ENCODE measurements at regions not wholly inside any gene's neighbourhood (a gene's known extent, or its start where the extent isn't known, plus 50 kb on each side); places are given as distances from the start of the nearest gene placed in this dataset.

DNA sequence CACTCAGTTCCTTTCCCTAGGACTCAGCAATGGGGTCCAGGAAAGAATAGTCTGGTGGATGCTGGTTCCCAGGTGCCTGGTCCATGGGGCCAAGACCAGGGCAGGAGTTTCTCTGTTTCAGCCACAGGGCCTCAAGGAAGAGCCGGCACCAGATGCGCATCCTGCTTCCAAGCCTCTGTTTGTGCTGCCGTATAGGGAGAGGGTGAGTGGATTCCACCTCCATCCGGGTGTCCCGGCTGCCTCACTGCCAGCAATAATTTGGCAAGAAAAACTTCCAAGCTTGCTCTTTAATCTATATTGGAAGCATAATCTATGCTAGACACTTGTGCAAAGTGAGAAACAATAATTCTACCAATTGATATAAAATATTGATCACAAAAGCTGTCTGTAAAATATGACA is 261.2 kb upstream of the HS6ST1 start:
- CTCF ChIA-PET: no interaction called here
- H3K27ac Mint-ChIP-seq: no peak overlapping the region
- intact Hi-C loops (cut with micrococcal nuclease): no loop called here
- no peak overlapping the region for H3K4me3 Mint-ChIP-seq
- DNase-seq: no peak
- no peaks in the 10 kb centered on the region for H3K36me3 Mint-ChIP-seq (ENCODE audit: low read depth)
- no peaks in the 10 kb centered on the region for H3K27me3 Mint-ChIP-seq (ENCODE audit: low read depth)
- no peaks in the 10 kb centered on the region for H3K9me3 Mint-ChIP-seq
- H3K4me1 Mint-ChIP-seq (ENCODE audit: low read depth): no peaks in the 10 kb centered on the region

DNA sequence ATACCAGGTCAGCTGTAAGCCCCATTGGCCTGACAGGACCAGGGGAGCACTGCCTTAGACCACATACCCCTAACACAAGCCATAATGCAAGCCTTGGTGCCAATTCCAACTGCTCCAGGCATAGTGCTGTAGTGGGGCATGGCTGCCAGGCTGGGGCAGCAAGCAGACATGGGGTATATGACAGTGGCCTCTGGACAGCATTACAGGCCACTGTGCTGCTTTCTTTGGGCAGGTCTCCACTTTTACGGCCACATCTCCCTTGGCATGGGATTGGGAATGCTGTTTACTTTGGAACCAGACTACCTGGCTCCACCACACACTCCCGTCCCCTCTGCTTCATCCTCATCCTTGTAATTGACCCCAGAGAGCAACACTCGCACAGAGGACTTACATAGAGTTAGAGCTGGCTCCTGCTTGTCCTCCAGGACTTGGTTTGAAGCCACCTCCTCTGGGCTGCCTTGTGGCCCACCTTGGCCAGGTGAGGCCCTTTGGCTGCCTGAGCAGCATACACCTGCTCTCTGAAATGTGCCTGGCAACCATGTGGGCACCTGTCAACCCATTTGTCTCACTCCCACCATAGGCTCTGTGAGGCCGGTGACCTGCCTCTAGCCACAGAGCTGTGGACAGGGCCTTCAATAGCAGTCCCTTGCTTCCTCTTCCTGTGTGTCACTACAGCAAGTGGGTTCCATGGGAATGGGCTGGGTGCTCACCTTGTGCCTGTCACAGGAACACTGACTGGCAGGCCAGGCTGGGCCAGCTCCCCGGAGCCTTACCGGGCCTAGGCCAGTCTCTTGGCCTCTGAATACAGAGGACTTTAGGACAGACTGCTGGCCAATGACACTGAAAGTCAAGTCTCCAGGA is 262.6 kb upstream of the HS6ST1 start:
- CTCF ChIA-PET: no interaction called here
- intact Hi-C loops (cut with micrococcal nuclease): no loop called here
- H3K27me3 Mint-ChIP-seq (ENCODE audit: low read depth): no peaks in the 10 kb centered on the region
- H3K4me3 Mint-ChIP-seq: no peak overlapping the region
- no peak for DNase-seq
- H3K9me3 Mint-ChIP-seq: peaks cover 2% of the 10 kb centered on the region
- no peaks in the 10 kb centered on the region for H3K36me3 Mint-ChIP-seq (ENCODE audit: low read depth)
- no peaks in the 10 kb centered on the region for H3K4me1 Mint-ChIP-seq (ENCODE audit: low read depth)
- H3K27ac Mint-ChIP-seq: no peak overlapping the region

DNA sequence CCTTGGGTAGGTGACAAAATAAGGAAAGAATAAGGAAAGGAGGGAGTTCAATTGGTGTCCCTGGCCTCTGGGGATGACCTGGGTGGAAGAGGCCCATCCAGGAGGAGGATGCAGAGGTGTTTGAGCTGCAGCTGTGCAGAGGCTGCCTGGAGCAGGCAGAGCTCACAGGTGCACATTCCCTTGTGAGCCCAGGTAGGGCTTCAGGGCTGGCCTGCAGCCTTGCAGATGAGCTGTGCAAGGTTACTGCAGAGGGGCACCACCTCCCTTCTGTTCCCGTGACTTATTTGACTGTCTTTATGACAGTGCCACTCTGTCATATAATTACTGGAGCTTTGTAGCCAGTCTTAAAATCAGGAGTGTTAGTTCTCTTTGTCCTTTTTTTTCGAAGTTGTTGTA is 263.2 kb upstream of the HS6ST1 start:
- Mint-ChIP-seq H3K27me3 (ENCODE audit: low read depth) (no peaks in the 10 kb centered on the region), H3K36me3 (ENCODE audit: low read depth) (no peaks in the 10 kb centered on the region), H3K27ac (no peak overlapping the region), H3K4me1 (ENCODE audit: low read depth) (no peaks in the 10 kb centered on the region), H3K4me3 (no peak overlapping the region), H3K9me3 (peaks cover 2% of the 10 kb centered on the region)
- intact Hi-C loops (cut with micrococcal nuclease): no loop called here
- no peak for DNase-seq
- CTCF ChIA-PET: no interaction called here

- H3K27me3 Mint-ChIP-seq (ENCODE audit: low read depth): no peaks in the 10 kb centered on the region
- intact Hi-C loops (cut with micrococcal nuclease): no loop called here
- no peaks in the 10 kb centered on the region for H3K36me3 Mint-ChIP-seq (ENCODE audit: low read depth)
- H3K27ac Mint-ChIP-seq: no peak overlapping the region
- DNase-seq: no peak
- H3K4me3 Mint-ChIP-seq: no peak overlapping the region
- peaks cover 2% of the 10 kb centered on the region for H3K9me3 Mint-ChIP-seq
- CTCF ChIA-PET: no interaction called here
- H3K4me1 Mint-ChIP-seq (ENCODE audit: low read depth): no peaks in the 10 kb centered on the region
These were observed 265.7 kb upstream of the HS6ST1 start for GRCh38 chr2:128584296-128584890.

GRCh38 chr2:128585706-128586105 is 267.0 kb upstream of the HS6ST1 start:
- H3K36me3 Mint-ChIP-seq (ENCODE audit: low read depth): no peaks in the 10 kb centered on the region
- H3K27ac Mint-ChIP-seq: no peak overlapping the region
- intact Hi-C loops (cut with micrococcal nuclease): no loop called here
- H3K4me1 Mint-ChIP-seq (ENCODE audit: low read depth): no peaks in the 10 kb centered on the region
- H3K27me3 Mint-ChIP-seq (ENCODE audit: low read depth): no peaks in the 10 kb centered on the region
- H3K9me3 Mint-ChIP-seq: peaks cover 2% of the 10 kb centered on the region
- H3K4me3 Mint-ChIP-seq: no peak overlapping the region
- CTCF ChIA-PET: interaction anchor here (0.6 kb wide), 1 partner anchor 605 kb away, joined by 3 read pairs; no protein-coding TSS in a partner anchor
- DNase-seq: no peak

DNA sequence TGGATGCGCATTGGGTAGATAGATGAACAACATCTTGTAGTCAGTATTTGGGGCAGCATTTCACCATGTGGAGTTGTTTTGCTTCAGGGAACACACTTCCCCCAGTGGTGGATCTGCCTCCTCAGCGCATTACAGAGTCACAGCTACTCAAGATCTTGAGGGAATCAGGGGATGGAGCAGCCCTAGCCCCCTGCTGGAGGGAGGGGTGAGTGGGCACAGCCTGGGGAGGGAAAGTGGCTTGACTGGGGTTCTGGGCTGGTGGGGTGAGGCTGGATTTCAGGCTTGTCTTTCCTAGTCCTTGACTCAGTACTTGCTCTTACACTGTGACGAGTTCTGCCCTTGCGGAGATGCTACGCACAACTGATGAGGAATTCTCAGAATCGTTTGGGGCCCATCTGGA is 271.0 kb upstream of the HS6ST1 start:
- peaks cover 2% of the 10 kb centered on the region for H3K9me3 Mint-ChIP-seq
- no peaks in the 10 kb centered on the region for H3K36me3 Mint-ChIP-seq (ENCODE audit: low read depth)
- CTCF ChIA-PET: no interaction called here
- H3K27ac Mint-ChIP-seq: no peak overlapping the region
- DNase-seq: no peak
- intact Hi-C loops (cut with micrococcal nuclease): no loop called here
- H3K4me1 Mint-ChIP-seq (ENCODE audit: low read depth): no peaks in the 10 kb centered on the region
- no peak overlapping the region for H3K4me3 Mint-ChIP-seq
- H3K27me3 Mint-ChIP-seq (ENCODE audit: low read depth): no peaks in the 10 kb centered on the region

- Mint-ChIP-seq H3K4me1 (ENCODE audit: low read depth) (no peaks in the 10 kb centered on the region), H3K9me3 (peaks cover 1% of the 10 kb centered on the region), H3K27ac (no peak overlapping the region), H3K4me3 (no peak overlapping the region), H3K36me3 (ENCODE audit: low read depth) (no peaks in the 10 kb centered on the region), H3K27me3 (ENCODE audit: low read depth) (no peaks in the 10 kb centered on the region)
- no peak for DNase-seq
- CTCF ChIA-PET: no interaction called here
- intact Hi-C loops (cut with micrococcal nuclease): no loop called here
These were observed 271.8 kb upstream of the HS6ST1 start for GRCh38 chr2:128590309-128591021.

GRCh38 chr2:128591022-128591860 is 272.6 kb upstream of the HS6ST1 start:
- CTCF ChIA-PET: no interaction called here
- DNase-seq: no peak
- H3K9me3 Mint-ChIP-seq: no peaks in the 10 kb centered on the region
- no peak overlapping the region for H3K27ac Mint-ChIP-seq
- H3K36me3 Mint-ChIP-seq (ENCODE audit: low read depth): no peaks in the 10 kb centered on the region
- no peaks in the 10 kb centered on the region for H3K27me3 Mint-ChIP-seq (ENCODE audit: low read depth)
- H3K4me1 Mint-ChIP-seq (ENCODE audit: low read depth): no peaks in the 10 kb centered on the region
- intact Hi-C loops (cut with micrococcal nuclease): no loop called here
- no peak overlapping the region for H3K4me3 Mint-ChIP-seq

DNA sequence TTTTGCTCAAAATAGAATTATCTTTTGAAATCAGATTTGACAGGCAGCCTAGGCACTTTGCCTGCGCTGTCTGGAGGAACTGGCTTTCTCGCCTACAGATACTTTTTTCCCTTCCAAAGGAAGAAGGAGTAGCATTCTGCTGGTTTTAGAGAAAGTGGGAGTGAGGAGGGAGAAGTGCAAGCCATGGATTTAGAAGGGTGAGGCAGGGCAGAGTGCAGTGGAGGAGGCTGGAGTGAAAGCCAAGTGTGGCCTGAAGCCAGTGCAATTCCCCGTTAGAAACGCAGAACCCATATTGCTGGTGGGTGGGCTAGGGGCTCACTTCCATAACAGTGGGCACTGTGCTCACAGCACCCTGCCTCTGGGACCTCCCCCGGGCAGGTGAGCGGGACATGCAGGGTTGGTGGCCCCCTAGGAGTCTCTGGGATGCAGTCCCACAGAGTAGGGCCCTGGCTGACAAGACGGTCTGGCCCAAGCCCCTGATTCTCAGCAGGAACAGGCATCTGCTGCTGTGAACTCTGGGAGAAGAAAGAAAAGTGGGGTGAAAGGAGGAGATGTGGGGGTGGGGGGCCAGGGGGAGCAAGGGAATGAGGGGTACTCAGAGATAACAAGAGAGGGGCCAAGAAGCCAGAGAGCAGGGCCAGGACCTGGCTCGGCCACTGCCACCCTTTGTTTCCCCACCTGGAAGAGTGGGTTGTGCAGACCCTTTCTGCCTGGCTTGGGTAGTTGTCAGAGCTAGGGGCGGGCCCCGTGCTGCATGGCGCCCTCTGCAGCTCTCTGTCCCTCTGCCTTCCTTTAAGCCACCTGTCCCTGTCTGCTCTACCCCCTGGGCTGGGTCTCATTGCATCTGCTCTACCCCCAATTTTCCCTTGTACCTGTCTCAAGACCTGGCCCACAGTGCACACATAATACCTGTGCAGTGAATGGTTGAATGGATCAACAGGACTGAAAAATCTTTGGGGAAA is 273.5 kb upstream of the HS6ST1 start:
- CTCF ChIA-PET: no interaction called here
- intact Hi-C loops (cut with micrococcal nuclease): no loop called here

GRCh38 chr2:128593518-128593878 is 274.8 kb upstream of the HS6ST1 start:
- intact Hi-C loops (cut with micrococcal nuclease): no loop called here
- Mint-ChIP-seq H3K4me3 (no peak overlapping the region), H3K27me3 (ENCODE audit: low read depth) (no peaks in the 10 kb centered on the region), H3K9me3 (no peaks in the 10 kb centered on the region), H3K36me3 (ENCODE audit: low read depth) (no peaks in the 10 kb centered on the region), H3K4me1 (ENCODE audit: low read depth) (no peaks in the 10 kb centered on the region), H3K27ac (no peak overlapping the region)
- CTCF ChIA-PET: no interaction called here
- no peak for DNase-seq

More for the DNA sequence above, 273.5 kb upstream of the HS6ST1 start:
- Mint-ChIP-seq H3K27me3 (ENCODE audit: low read depth) (no peaks in the 10 kb centered on the region), H3K36me3 (ENCODE audit: low read depth) (no peaks in the 10 kb centered on the region), H3K9me3 (no peaks in the 10 kb centered on the region), H3K4me1 (ENCODE audit: low read depth) (no peaks in the 10 kb centered on the region), H3K27ac (no peak overlapping the region), H3K4me3 (no peak overlapping the region)
- no peak for DNase-seq

DNA sequence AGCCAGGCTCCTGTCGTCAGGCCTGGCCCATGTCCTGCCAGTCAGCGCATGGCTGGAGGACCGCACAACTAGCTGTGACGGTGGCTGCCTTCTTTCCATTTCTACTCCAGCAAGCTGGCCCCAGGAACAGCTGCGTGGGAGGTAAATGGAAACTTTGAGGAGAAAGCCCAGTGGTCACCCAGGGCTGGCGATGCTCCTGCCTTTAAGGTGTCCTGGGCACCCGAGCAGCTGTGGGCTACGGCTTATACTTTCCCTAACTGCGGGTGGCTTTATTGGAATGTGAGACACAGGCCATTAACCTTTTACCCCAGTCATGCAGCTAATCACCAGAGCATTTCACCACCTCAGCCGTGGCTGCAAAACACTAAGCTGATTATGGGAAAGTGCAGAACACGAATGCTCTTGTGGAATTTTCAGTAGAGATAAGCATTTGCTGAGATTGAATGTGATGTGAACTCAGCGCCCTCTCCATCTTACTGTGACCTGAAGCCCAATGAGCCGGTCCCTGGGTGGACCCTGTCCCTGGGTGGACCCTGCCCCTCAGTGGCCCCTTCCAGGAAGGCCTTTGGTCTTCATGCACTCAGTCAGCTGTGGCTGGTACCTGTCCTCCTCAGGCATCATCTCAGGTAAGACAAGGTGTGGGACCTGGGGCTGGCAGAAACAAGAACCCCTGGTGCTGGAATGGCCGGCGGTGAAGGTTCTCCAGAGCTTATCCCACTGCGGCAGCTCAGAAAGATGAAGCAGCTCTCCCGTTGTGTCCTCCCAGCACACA is 275.4 kb upstream of the HS6ST1 start:
- Mint-ChIP-seq H3K27ac (no peak overlapping the region), H3K4me3 (no peak overlapping the region), H3K4me1 (ENCODE audit: low read depth) (no peaks in the 10 kb centered on the region), H3K36me3 (ENCODE audit: low read depth) (no peaks in the 10 kb centered on the region), H3K27me3 (ENCODE audit: low read depth) (no peaks in the 10 kb centered on the region), H3K9me3 (no peaks in the 10 kb centered on the region)
- CTCF ChIA-PET: no interaction called here
- DNase-seq: no peak
- intact Hi-C loops (cut with micrococcal nuclease): no loop called here

All from activated naive CD4-positive, alpha-beta T cell treated with anti-CD3 and anti-CD28 coated beads for 36 hours (primary cell).